HepG2 (cell line): ENCODE measurements at regions not wholly inside any gene's neighbourhood (a gene's known extent, or its start where the extent isn't known, plus 50 kb on each side); places are given as distances from the start of the nearest gene placed in this dataset.

ENCODE experiments used
- ATAC-seq: fragments of 200-7000 bp; cut with Tn5 transposase; 3 replicates; pipeline ENCODE4 v1.9.1; 2020; ENCODE audit warnings: mild to moderate bottlenecking, moderate library complexity
- BruUV-seq: library from RNA; stranded (reverse); fragments of 400-500 nt; replicated peaks from 2 replicates; lab custom pipeline; 2021; lab: Mats Ljungman, UMichigan
- CTCF ChIA-PET: fragments of 300-600 bp; formaldehyde crosslinking; extraction: SDS; loops from one replicate; lab custom pipeline; 2021; ENCODE audit warnings: low total read pairs, inconsistent platforms, low intra/inter-chr PET ratio; lab: Yijun Ruan, JAX
- POLR2A ChIA-PET: fragments of 350-600 bp; sonication (Branson Sonifier 250); formaldehyde crosslinking; loops from one replicate; lab custom pipeline; 2020; ENCODE audit warnings: antibody characterized with exemption, inconsistent platforms; lab: Yijun Ruan, JAX
- DNase-seq: peaks from one replicate; pipeline ENCODE4 v3.0.0-alpha.2; 2015; ENCODE audit warnings: low spot score
- FAIRE-seq: peaks from 3 replicates; lab custom pipeline; 2011; peaks lifted over from hg19 to GRCh38; lab: Jason Lieb, UNC
- H2AFZ ChIP-seq: one replicate; pipeline ENCODE4 v1.6.1; 2011; ENCODE audit warnings: low read length, inconsistent platforms
- H3K27ac ChIP-seq: fragments of 300-600 bp; 3 replicates; pipeline ENCODE4 v1.8.0; 2011; ENCODE audit warnings: mixed run types, mild to moderate bottlenecking, mixed read lengths, low read length, inconsistent platforms; ENCODE audit not compliant: insufficient read depth; ENCODE audit errors: extremely low read length
- H3K27me3 ChIP-seq, 2 experiments: fragments of 200-600 bp in 1 of 2; 2 replicates in 1 of 2; 3 replicates in 1 of 2; pipeline versions ENCODE4 v1.6.0 to v1.8.0; 2011; ENCODE audit warnings: low read length in 2 of 2, mild to moderate bottlenecking in 2 of 2, moderate library complexity in 2 of 2, inconsistent platforms in 1 of 2; ENCODE audit not compliant: insufficient read depth in 2 of 2, control insufficient read depth in 1 of 2
- H3K36me3 ChIP-seq, 2 experiments: fragments of 200-600 bp in 1 of 2; replicated peaks in 1 of 2; 2 replicates in 1 of 2; 3 replicates in 1 of 2; pipeline versions ENCODE4 v1.5.1 to v1.8.0; 2011; ENCODE audit warnings: low read length in 2 of 2, inconsistent platforms in 1 of 2; ENCODE audit not compliant: insufficient read depth in 2 of 2, control insufficient read depth in 1 of 2
- H3K4me1 ChIP-seq: 2 replicates; pipeline ENCODE4 v1.5.1; 2012; ENCODE audit warnings: low read length, inconsistent platforms; ENCODE audit not compliant: insufficient read depth
- H3K4me2 ChIP-seq: 2 replicates; pipeline ENCODE4 v1.6.0; 2011; ENCODE audit warnings: low read depth, low read length, inconsistent platforms
- H3K4me3 ChIP-seq, 3 experiments: fragments of 200-600 bp in 1 of 3; sonication (generic), shearing (Covaris generic) in 1 of 3; replicated peaks in 1 of 3; 2 replicates each; pipeline ENCODE4 v1.5.1; 2011 to 2016; ENCODE audit warnings: low read length in 3 of 3, inconsistent platforms in 2 of 3, low read depth in 2 of 3, mild to moderate bottlenecking in 2 of 3, control low read depth in 1 of 3, mixed read lengths in 1 of 3; ENCODE audit not compliant: insufficient read depth in 1 of 3
- H3K79me2 ChIP-seq: one replicate; pipeline ENCODE4 v1.6.1; 2011; ENCODE audit warnings: low read length, inconsistent platforms; ENCODE audit not compliant: insufficient read depth
- H3K9ac ChIP-seq: 2 replicates; pipeline ENCODE4 v1.6.0; 2011; ENCODE audit warnings: mild to moderate bottlenecking, low read depth, low read length, inconsistent platforms; ENCODE audit not compliant: insufficient read depth
- H3K9me3 ChIP-seq: 2 replicates; pipeline ENCODE4 v1.5.1; 2012; ENCODE audit warnings: mild to moderate bottlenecking, low read length
- H4K20me1 ChIP-seq: 2 replicates; pipeline ENCODE4 v1.6.0; 2011; ENCODE audit warnings: inconsistent platforms, mild to moderate bottlenecking, low read length, moderate library complexity; ENCODE audit not compliant: insufficient read depth
- BRCA1 ChIP-seq: sonication (generic); formaldehyde crosslinking; IDR thresholded peaks from 2 replicates; pipeline ENCODE4 v1.4.0; 2020; ENCODE audit warnings: missing genetic modification reagents
- IKZF4 ChIP-seq: sonication (generic); formaldehyde crosslinking; IDR thresholded peaks from 2 replicates; pipeline ENCODE4 v1.5.1; 2020; ENCODE audit warnings: borderline replicate concordance, mild to moderate bottlenecking, low read depth, missing genetic modification reagents; ENCODE audit errors: not compliant biosample characterization
- ISX ChIP-seq: sonication (generic); formaldehyde crosslinking; conservative IDR thresholded peaks from 2 replicates; pipeline ENCODE4 v1.5.0; 2020; ENCODE audit warnings: missing genetic modification reagents
- MZF1 ChIP-seq: sonication (generic); formaldehyde crosslinking; IDR thresholded peaks from 2 replicates; pipeline ENCODE4 v1.8.1; 2023; ENCODE audit warnings: mild to moderate bottlenecking, missing genetic modification reagents, borderline replicate concordance
- PCBP1 ChIP-seq: fragments of 200-400 bp; formaldehyde crosslinking; IDR thresholded peaks from 2 replicates; pipeline ENCODE4 v1.6.1; 2017; ENCODE audit warnings: mild to moderate bottlenecking, low read depth, low read length, borderline replicate concordance
- RARG ChIP-seq: sonication (generic); formaldehyde crosslinking; IDR thresholded peaks from 2 replicates; pipeline ENCODE4 v1.4.0; 2020; ENCODE audit warnings: low read depth, mild to moderate bottlenecking, missing genetic modification reagents
- REXO4 ChIP-seq: sonication (generic); formaldehyde crosslinking; IDR thresholded peaks from 2 replicates; pipeline ENCODE4 v1.8.0; 2022; ENCODE audit warnings: missing genetic modification reagents, mild to moderate bottlenecking, borderline replicate concordance
- SKI ChIP-seq: fragments of 450-650 bp; IDR thresholded peaks from one replicate; pipeline ENCODE4 v1.6.1; 2018; ENCODE audit warnings: mild to moderate bottlenecking; ENCODE audit not compliant: partially characterized antibody
- ZEB1 ChIP-seq: IDR thresholded peaks from 2 replicates; pipeline ENCODE4 v1.6.1; 2012; ENCODE audit warnings: mild to moderate bottlenecking, low read depth, inconsistent platforms; ENCODE audit not compliant: insufficient replicate concordance
- ZFP36L2 ChIP-seq: sonication (generic); formaldehyde crosslinking; IDR thresholded peaks from 2 replicates; pipeline ENCODE4 v1.4.0; 2020; ENCODE audit warnings: missing genetic modification reagents
- ZSCAN31 ChIP-seq: sonication (generic); formaldehyde crosslinking; IDR thresholded peaks from 2 replicates; pipeline ENCODE4 v1.5.0; 2020; ENCODE audit warnings: low read depth, mild to moderate bottlenecking, missing genetic modification reagents
- WGBS: methylation state at CpG from one replicate; pipeline ENCODE4 v1.1.6; 2017; ENCODE audit warnings: low lambda C conversion rate; 5-methylcytosine and 5-hydroxymethylcytosine counted together
- in situ Hi-C: cut with HindIII; loops from 2 replicates; pipeline ENCODE4 v1.10.0; 2017; ENCODE audit warnings: low pct_unique_long_range_greater_than_20kb; ENCODE audit not compliant: extremely low pct_ligation_motif_present
- intact Hi-C: fragments of 100-400 bp; cut with micrococcal nuclease; formaldehyde crosslinking; loops from one replicate; pipeline ENCODE4 v1.10.0; 2022; ENCODE audit not compliant: unreplicated experiment
- TF ChIP-seq, protein P1 (sequence below): sonication (generic); formaldehyde crosslinking; IDR thresholded peaks from 2 replicates; pipeline ENCODE4 v1.4.0; 2020; ENCODE audit warnings: missing genetic modification reagents
- TF ChIP-seq, protein P2 (sequence below): IDR thresholded peaks from 2 replicates; pipeline ENCODE4 v1.6.1; 2012; ENCODE audit warnings: low read depth, low read length, improper control_type of control experiment
- TF ChIP-seq, protein P3 (sequence below): IDR thresholded peaks from 2 replicates; pipeline ENCODE4 v1.6.1; 2016; ENCODE audit warnings: mild to moderate bottlenecking
- TF ChIP-seq, protein P4 (sequence below), 2 experiments: sonication (generic) in 1 of 2; formaldehyde crosslinking in 1 of 2; IDR thresholded peaks; 2 replicates each; pipeline versions ENCODE4 v1.5.1 to v1.6.1; 2011 to 2020; ENCODE audit warnings: borderline replicate concordance in 1 of 2, low read depth in 1 of 2, low read length in 1 of 2, mild to moderate bottlenecking in 1 of 2, missing genetic modification reagents in 1 of 2, moderate library complexity in 1 of 2

DNA sequence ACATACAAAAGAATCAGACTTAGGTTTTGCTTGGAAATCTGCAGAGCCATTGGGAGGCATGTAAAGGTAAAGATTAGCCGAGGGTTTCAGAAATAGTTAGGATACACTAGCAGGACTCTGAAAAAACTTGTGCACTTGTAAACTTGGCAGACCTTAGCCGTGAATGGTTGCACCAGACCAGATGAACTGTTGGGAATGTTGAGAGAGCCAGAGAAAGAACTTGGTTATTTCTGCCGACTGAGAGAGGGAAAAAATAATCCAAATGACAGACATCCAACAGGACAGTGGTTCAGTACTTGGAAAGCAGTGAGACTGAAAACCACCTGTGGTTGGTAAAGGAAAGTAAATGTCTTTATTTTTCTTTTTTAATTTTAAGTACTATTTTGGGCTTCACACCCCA is 222.5 kb upstream of the DDHD1 start:
- ATAC-seq: no peak
- H2AFZ ChIP-seq: no peak overlapping the region
- H3K4me2 ChIP-seq: no peak overlapping the region
- H3K79me2 ChIP-seq: no peaks in the 10 kb centered on the region
- intact Hi-C loops: no loop called here
- no TSS peak for BruUV-seq
- no peak overlapping the region for H3K4me3 ChIP-seq
- no peaks in the 10 kb centered on the region; a peak in 1 of 5 replicates for H3K27me3 ChIP-seq
- in situ Hi-C loops: no loop called here
- H3K9ac ChIP-seq: no peak overlapping the region
- ChIA-PET POLR2A (no interaction called here), CTCF (no interaction called here)
- no peaks in the 10 kb centered on the region for H3K9me3 ChIP-seq
- no peaks in the 10 kb centered on the region for H3K36me3 ChIP-seq
- no peak for DNase-seq
- H3K27ac ChIP-seq: no peak overlapping the region
- no peaks in the 10 kb centered on the region for H4K20me1 ChIP-seq
- WGBS: 0% methylated on average over 3 of the region's 3 CpGs
- no peak for FAIRE-seq
- no peaks in the 10 kb centered on the region for H3K4me1 ChIP-seq
- TF ChIP-seq BRCA1 (CRISPR knock-in tag) (no peak), MZF1 (no peak), ZFP36L2 (CRISPR knock-in tag) (no peak), RARG (CRISPR knock-in tag) (no peak), SKI (no peak), PCBP1 (no peak), REXO4 (no peak), ISX (CRISPR knock-in tag) (no peak), ZEB1 (no peak), IKZF4 (CRISPR knock-in tag) (no peak), ZSCAN31 (CRISPR knock-in tag) (no peak)
- TF ChIP-seq, protein P1, sequence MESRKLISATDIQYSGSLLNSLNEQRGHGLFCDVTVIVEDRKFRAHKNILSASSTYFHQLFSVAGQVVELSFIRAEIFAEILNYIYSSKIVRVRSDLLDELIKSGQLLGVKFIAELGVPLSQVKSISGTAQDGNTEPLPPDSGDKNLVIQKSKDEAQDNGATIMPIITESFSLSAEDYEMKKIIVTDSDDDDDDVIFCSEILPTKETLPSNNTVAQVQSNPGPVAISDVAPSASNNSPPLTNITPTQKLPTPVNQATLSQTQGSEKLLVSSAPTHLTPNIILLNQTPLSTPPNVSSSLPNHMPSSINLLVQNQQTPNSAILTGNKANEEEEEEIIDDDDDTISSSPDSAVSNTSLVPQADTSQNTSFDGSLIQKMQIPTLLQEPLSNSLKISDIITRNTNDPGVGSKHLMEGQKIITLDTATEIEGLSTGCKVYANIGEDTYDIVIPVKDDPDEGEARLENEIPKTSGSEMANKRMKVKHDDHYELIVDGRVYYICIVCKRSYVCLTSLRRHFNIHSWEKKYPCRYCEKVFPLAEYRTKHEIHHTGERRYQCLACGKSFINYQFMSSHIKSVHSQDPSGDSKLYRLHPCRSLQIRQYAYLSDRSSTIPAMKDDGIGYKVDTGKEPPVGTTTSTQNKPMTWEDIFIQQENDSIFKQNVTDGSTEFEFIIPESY (CRISPR knock-in tag): no peak
- TF ChIP-seq, protein P2, sequence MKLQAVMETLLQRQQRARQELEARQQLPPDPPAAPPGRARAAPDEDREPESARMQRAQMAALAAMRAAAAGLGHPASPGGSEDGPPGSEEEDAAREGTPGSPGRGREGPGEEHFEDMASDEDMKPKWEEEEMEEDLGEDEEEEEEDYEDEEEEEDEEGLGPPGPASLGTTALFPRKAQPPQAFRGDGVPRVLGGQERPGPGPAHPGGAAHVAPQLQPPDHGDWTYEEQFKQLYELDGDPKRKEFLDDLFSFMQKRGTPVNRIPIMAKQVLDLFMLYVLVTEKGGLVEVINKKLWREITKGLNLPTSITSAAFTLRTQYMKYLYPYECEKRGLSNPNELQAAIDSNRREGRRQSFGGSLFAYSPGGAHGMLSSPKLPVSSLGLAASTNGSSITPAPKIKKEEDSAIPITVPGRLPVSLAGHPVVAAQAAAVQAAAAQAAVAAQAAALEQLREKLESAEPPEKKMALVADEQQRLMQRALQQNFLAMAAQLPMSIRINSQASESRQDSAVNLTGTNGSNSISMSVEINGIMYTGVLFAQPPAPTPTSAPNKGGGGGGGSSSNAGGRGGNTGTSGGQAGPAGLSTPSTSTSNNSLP: no peak
- TF ChIP-seq, protein P3, sequence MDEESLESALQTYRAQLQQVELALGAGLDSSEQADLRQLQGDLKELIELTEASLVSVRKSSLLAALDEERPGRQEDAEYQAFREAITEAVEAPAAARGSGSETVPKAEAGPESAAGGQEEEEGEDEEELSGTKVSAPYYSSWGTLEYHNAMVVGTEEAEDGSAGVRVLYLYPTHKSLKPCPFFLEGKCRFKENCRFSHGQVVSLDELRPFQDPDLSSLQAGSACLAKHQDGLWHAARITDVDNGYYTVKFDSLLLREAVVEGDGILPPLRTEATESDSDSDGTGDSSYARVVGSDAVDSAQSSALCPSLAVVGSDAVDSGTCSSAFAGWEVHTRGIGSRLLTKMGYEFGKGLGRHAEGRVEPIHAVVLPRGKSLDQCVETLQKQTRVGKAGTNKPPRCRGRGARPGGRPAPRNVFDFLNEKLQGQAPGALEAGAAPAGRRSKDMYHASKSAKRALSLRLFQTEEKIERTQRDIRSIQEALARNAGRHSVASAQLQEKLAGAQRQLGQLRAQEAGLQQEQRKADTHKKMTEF: no peak
- TF ChIP-seq, protein P4, sequence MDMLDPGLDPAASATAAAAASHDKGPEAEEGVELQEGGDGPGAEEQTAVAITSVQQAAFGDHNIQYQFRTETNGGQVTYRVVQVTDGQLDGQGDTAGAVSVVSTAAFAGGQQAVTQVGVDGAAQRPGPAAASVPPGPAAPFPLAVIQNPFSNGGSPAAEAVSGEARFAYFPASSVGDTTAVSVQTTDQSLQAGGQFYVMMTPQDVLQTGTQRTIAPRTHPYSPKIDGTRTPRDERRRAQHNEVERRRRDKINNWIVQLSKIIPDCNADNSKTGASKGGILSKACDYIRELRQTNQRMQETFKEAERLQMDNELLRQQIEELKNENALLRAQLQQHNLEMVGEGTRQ (IDR thresholded peaks at IDR 0.05; ENCODE audit: low read depth, low read length): no peak
- TF ChIP-seq, protein P4 (CRISPR knock-in tag; IDR thresholded peaks at IDR 0.05; ENCODE audit: borderline replicate concordance): no peak
